ENCODE measurements at regions not wholly inside any gene's neighbourhood (a gene's known extent, or its start where the extent isn't known, plus 50 kb on each side); places are given as distances from the start of the nearest gene placed in this dataset.

DNA sequence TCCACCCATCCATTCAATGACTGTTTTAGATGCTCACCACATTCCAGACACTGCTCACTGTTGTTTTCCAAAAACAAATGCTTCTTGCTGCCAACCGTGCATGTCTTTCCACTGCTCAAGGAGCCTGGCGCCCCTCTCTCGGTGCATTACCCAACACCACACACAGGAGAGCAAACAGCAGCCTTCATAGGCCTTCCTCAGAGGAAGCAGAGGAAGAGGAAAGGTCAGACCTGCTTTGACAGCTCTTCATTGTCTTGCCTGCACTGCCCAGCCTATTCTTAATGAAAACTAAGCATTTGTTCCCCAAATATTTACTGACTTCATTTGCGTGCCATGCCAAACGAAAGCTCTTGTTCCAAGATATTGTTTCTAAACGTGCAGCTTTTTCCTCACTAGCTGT lies 1129.2 kb downstream of the TBC1D22A start:
- Histone ChIP-seq H3K27me3 (replicated peaks in 1 of 2; ENCODE audit: control insufficient read depth in 2 of 2, extremely low read depth in 1 of 2, insufficient read depth in 2 of 2, low read length in 1 of 2) (peaks cover 0 to 9% of the 10 kb centered on the region in 2 experiments), H3K4me3 (ENCODE audit: control insufficient read depth in 1 of 2, extremely low read depth in 1 of 2, low read length in 1 of 2) (no peak overlapping the region), H3K9me3 (no peaks in the 10 kb centered on the region), H3K36me3 (ENCODE audit: control insufficient read depth in 2 of 2, extremely low read depth in 1 of 2, insufficient read depth in 1 of 2, low read length in 1 of 2) (no peaks in the 10 kb centered on the region), H3K27ac (ENCODE audit: low read length) (no peak overlapping the region), H3K4me1 (ENCODE audit: control insufficient read depth in 1 of 2, extremely low read depth in 1 of 2, insufficient read depth in 2 of 2, low read length in 2 of 2) (no peaks in the 10 kb centered on the region)
- 88% methylated on average over 4 of the region's 6 CpGs for WGBS (ENCODE audit: insufficient coverage)
- no peak for ATAC-seq (replicated peaks in 1 of 4)
- no peak overlapping the region for H3K4me3 Mint-ChIP-seq
- ChIA-PET CTCF (no interaction called here), POLR2A (no interaction called here)
- H3K4me1 Mint-ChIP-seq = no peaks in the 10 kb centered on the region
- H3K9me3 Mint-ChIP-seq = peaks cover 4 to 5% (median 5%) of the 10 kb centered on the region in 3 donors
- peaks cover 4 to 8% of the 10 kb centered on the region in 2 donors for H3K27me3 Mint-ChIP-seq
- no peaks in the 10 kb centered on the region for H3K36me3 Mint-ChIP-seq
- no peak overlapping the region for H3K27ac Mint-ChIP-seq
- no peak for DNase-seq

DNA sequence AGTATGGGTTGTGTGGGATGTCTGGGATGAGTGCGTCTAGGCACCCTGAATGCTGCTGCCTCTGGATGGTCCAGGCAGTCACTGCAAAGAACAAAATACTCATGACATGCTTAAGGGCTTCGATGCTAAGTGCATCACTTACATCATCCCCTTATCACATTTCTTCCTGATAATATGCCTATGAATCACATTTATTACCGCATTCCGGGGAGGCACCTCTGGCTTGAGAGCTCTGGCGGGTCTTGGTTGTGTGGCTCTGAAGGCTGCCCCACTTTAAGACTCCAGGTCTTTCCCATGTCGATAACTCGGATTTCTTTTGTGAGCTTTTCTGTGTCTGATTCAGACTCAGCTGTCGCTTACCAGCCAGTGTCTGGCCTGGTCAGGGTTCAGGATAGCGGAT lies 1126.4 kb downstream of the TBC1D22A start:
- Mint-ChIP-seq H3K27me3 (peaks cover 7 to 12% of the 10 kb centered on the region in 2 donors), H3K4me1 (no peaks in the 10 kb centered on the region), H3K9me3 (no peaks in the 10 kb centered on the region), H3K36me3 (no peaks in the 10 kb centered on the region), H3K27ac (no peak overlapping the region), H3K4me3 (no peak overlapping the region)
- no peak for DNase-seq
- no peaks in the 10 kb centered on the region for H3K9me3 ChIP-seq
- WGBS (ENCODE audit: insufficient coverage) = 96% methylated on average over 6 of the region's 9 CpGs
- no peaks in the 10 kb centered on the region for H3K36me3 ChIP-seq (ENCODE audit: control insufficient read depth in 2 of 2, extremely low read depth in 1 of 2, insufficient read depth in 1 of 2, low read length in 1 of 2)
- POLR2A ChIA-PET = no interaction called here
- H3K4me1 ChIP-seq (ENCODE audit: control insufficient read depth in 1 of 2, extremely low read depth in 1 of 2, insufficient read depth in 2 of 2, low read length in 2 of 2) = no peaks in the 10 kb centered on the region
- H3K27ac ChIP-seq (ENCODE audit: low read length) = no peak overlapping the region
- ATAC-seq (replicated peaks in 1 of 4) = no peak
- H3K27me3 ChIP-seq (replicated peaks in 1 of 2; ENCODE audit: control insufficient read depth in 2 of 2, extremely low read depth in 1 of 2, insufficient read depth in 2 of 2, low read length in 1 of 2) = peaks cover 0 to 22% of the 10 kb centered on the region in 2 experiments
- H3K4me3 ChIP-seq (ENCODE audit: control insufficient read depth in 1 of 2, extremely low read depth in 1 of 2, low read length in 1 of 2) = no peak overlapping the region
- CTCF ChIA-PET = no interaction called here

DNA sequence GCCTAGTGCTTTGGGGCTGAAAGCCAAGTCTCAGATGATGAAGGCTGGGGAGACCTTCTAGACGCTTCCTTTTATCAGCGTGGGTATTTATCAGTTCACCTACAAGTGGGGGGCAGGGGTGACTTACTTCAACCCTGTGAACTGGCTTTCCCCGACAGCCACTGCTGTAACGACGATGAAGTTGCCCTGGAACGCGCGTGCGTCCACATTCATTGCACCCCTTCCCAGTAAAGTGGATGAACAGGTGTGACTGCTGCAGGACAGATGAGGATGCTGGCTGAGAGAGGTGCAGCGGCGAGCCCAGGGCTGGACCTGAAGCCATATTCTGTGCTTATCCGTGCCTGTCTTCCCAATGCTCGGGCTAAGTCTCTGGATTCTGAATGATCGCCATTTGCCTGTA lies 1122.3 kb downstream of the TBC1D22A start:
- no peak overlapping the region for H3K4me3 Mint-ChIP-seq
- no peak overlapping the region for H3K27ac Mint-ChIP-seq
- Histone ChIP-seq H3K27ac (ENCODE audit: low read length) (no peak overlapping the region), H3K9me3 (no peaks in the 10 kb centered on the region), H3K27me3 (replicated peaks in 1 of 2; ENCODE audit: control insufficient read depth in 2 of 2, extremely low read depth in 1 of 2, insufficient read depth in 2 of 2, low read length in 1 of 2) (peaks cover 0 to 26% of the 10 kb centered on the region in 2 experiments), H3K4me1 (ENCODE audit: control insufficient read depth in 1 of 2, extremely low read depth in 1 of 2, insufficient read depth in 2 of 2, low read length in 2 of 2) (no peaks in the 10 kb centered on the region), H3K36me3 (ENCODE audit: control insufficient read depth in 2 of 2, extremely low read depth in 1 of 2, insufficient read depth in 1 of 2, low read length in 1 of 2) (no peaks in the 10 kb centered on the region), H3K4me3 (ENCODE audit: control insufficient read depth in 1 of 2, extremely low read depth in 1 of 2, low read length in 1 of 2) (no peak overlapping the region)
- no peaks in the 10 kb centered on the region for H3K36me3 Mint-ChIP-seq
- ATAC-seq (replicated peaks in 1 of 4) (no peak), DNase-seq (no peak)
- H3K4me1 Mint-ChIP-seq = no peaks in the 10 kb centered on the region
- POLR2A ChIA-PET = no interaction called here
- H3K27me3 Mint-ChIP-seq = peaks cover 9 to 10% of the 10 kb centered on the region in 2 donors
- WGBS (ENCODE audit: insufficient coverage) = 92% methylated on average over 7 of the region's 14 CpGs
- no peaks in the 10 kb centered on the region for H3K9me3 Mint-ChIP-seq
- CTCF ChIA-PET = no interaction called here

DNA sequence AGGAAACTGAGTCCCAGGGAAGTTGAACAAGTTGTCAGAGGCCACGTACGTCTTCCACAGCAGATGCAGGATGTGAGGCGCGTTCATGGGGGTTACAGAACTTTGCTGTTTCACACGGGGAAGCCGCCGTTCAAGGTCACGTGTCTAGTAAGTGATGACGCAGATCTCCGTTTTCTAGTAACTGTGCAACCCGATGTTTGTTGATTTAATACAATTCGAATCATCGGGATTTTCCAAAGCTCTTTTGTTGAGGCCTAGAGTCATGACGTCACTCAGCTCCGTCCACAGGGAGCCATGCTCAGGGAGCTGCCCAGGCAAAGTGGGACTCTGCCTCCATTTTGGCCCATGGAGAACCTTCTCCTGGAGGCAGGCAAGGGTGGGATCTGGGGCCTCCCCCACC lies 1121.8 kb downstream of the TBC1D22A start:
- no peaks in the 10 kb centered on the region for H3K9me3 ChIP-seq
- H3K4me1 Mint-ChIP-seq = no peaks in the 10 kb centered on the region
- H3K36me3 Mint-ChIP-seq = no peaks in the 10 kb centered on the region
- WGBS (ENCODE audit: insufficient coverage) = 88% methylated on average over 15 of the region's 15 CpGs
- no peak for ATAC-seq (replicated peaks in 1 of 4)
- H3K27ac ChIP-seq (ENCODE audit: low read length) = no peak overlapping the region
- POLR2A ChIA-PET = no interaction called here
- H3K9me3 Mint-ChIP-seq = no peaks in the 10 kb centered on the region
- no peak overlapping the region for H3K4me3 ChIP-seq (ENCODE audit: control insufficient read depth in 1 of 2, extremely low read depth in 1 of 2, low read length in 1 of 2)
- H3K36me3 ChIP-seq (ENCODE audit: control insufficient read depth in 2 of 2, extremely low read depth in 1 of 2, insufficient read depth in 1 of 2, low read length in 1 of 2) = no peaks in the 10 kb centered on the region
- H3K27me3 Mint-ChIP-seq = peaks cover 10 to 12% of the 10 kb centered on the region in 2 donors
- no peak for DNase-seq
- CTCF ChIA-PET = no interaction called here
- H3K4me1 ChIP-seq (ENCODE audit: control insufficient read depth in 1 of 2, extremely low read depth in 1 of 2, insufficient read depth in 2 of 2, low read length in 2 of 2) = no peaks in the 10 kb centered on the region
- no peak overlapping the region for H3K27ac Mint-ChIP-seq
- peaks cover 0 to 26% of the 10 kb centered on the region in 2 experiments for H3K27me3 ChIP-seq (replicated peaks in 1 of 2; ENCODE audit: control insufficient read depth in 2 of 2, extremely low read depth in 1 of 2, insufficient read depth in 2 of 2, low read length in 1 of 2)
- no peak overlapping the region for H3K4me3 Mint-ChIP-seq

DNA sequence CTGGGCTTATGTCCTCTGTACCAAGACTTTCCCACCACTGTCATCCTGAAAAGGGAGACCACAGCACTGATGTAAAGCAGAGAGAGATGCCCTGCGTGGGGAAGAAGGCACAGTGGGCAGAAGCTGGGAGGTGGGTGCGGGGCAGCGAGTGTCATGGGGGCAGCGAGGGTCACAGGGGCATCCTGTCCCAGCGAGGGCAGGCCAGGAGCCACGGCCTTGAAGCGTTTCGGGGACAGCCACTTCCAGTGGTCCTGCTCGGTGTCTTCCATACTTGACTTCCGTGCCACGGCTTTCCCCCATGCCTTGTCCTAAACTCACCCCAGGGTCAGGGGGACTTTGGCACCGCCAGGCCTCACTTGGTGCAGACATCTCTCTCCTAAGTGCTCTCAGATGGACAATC lies 1121.3 kb downstream of the TBC1D22A start:
- no peak overlapping the region for H3K4me3 ChIP-seq (ENCODE audit: control insufficient read depth in 1 of 2, extremely low read depth in 1 of 2, low read length in 1 of 2)
- H3K27me3 ChIP-seq (replicated peaks in 1 of 2; ENCODE audit: control insufficient read depth in 2 of 2, extremely low read depth in 1 of 2, insufficient read depth in 2 of 2, low read length in 1 of 2) = peaks cover 0 to 26% of the 10 kb centered on the region in 2 experiments
- DNase-seq (no peak), ATAC-seq (replicated peaks in 1 of 4) (no peak)
- Mint-ChIP-seq H3K9me3 (no peaks in the 10 kb centered on the region), H3K4me1 (no peaks in the 10 kb centered on the region), H3K27me3 (peaks cover 10 to 12% of the 10 kb centered on the region in 2 donors), H3K4me3 (no peak overlapping the region), H3K36me3 (no peaks in the 10 kb centered on the region), H3K27ac (no peak overlapping the region)
- ChIA-PET POLR2A (no interaction called here), CTCF (no interaction called here)
- 86% methylated on average over 7 of the region's 12 CpGs for WGBS (ENCODE audit: insufficient coverage)
- H3K27ac ChIP-seq (ENCODE audit: low read length) = no peak overlapping the region
- no peaks in the 10 kb centered on the region for H3K9me3 ChIP-seq
- H3K36me3 ChIP-seq (ENCODE audit: control insufficient read depth in 2 of 2, extremely low read depth in 1 of 2, insufficient read depth in 1 of 2, low read length in 1 of 2) = no peaks in the 10 kb centered on the region
- no peaks in the 10 kb centered on the region for H3K4me1 ChIP-seq (ENCODE audit: control insufficient read depth in 1 of 2, extremely low read depth in 1 of 2, insufficient read depth in 2 of 2, low read length in 2 of 2)

DNA sequence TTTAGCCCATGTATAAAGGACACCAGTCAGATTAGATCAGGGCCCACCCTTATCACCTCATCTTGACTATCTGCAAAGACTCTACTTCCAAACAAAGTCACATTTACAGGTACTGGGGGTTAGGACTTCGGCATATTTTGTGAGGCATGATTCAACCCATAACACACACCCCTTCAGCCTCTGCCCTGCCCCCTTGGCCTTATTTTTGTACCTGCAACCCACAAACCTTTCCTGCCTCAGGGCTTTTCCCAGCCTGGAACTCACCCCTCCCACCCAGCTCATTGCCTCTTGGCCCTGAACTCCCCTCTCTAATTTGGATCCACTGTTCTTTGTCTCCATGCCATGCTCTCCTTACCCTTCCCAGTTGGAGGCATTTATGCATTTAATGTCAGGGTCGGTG lies 1116.9 kb downstream of the TBC1D22A start:
- CTCF ChIA-PET = no interaction called here
- H3K27ac ChIP-seq (ENCODE audit: low read length) = no peak overlapping the region
- no peaks in the 10 kb centered on the region for H3K4me1 Mint-ChIP-seq

DNA sequence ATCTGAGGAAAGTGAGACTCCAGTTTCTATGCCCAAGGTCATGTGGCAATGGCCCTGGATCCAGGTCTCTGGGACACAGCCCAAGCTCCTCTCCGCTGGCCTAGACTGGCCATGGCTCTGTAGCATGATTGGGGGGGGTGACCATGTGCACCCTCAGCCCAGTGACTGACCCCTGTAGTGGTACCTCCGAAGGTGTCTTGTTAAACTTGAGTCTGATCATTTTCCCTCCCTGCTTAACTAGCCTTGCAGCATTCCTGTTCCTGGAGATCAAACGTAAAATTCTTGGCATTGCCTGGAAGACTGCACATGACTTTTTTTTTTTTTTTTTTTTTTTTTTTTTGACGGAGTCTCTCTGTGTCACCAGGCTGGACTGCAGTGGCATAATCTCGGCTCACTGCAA lies 1116.0 kb downstream of the TBC1D22A start:
- no peak for ATAC-seq (replicated peaks in 1 of 4)
- no peak overlapping the region for H3K4me3 ChIP-seq (ENCODE audit: control insufficient read depth in 1 of 2, extremely low read depth in 1 of 2, low read length in 1 of 2)
- peaks cover 18 to 21% of the 10 kb centered on the region in 2 donors for H3K27me3 Mint-ChIP-seq
- H3K4me3 Mint-ChIP-seq = no peak overlapping the region
- H3K27ac Mint-ChIP-seq = no peak overlapping the region
- no peak for DNase-seq
- H3K4me1 ChIP-seq (ENCODE audit: control insufficient read depth in 1 of 2, extremely low read depth in 1 of 2, insufficient read depth in 2 of 2, low read length in 2 of 2) = no peaks in the 10 kb centered on the region
- H3K27ac ChIP-seq (ENCODE audit: low read length) = no peak overlapping the region
- H3K9me3 Mint-ChIP-seq = no peaks in the 10 kb centered on the region
- ChIA-PET POLR2A (no interaction called here), CTCF (no interaction called here)
- H3K4me1 Mint-ChIP-seq = no peaks in the 10 kb centered on the region
- WGBS (ENCODE audit: insufficient coverage) = 86% methylated on average over 2 of the region's 5 CpGs
- H3K36me3 Mint-ChIP-seq = no peaks in the 10 kb centered on the region
- H3K27me3 ChIP-seq (replicated peaks in 1 of 2; ENCODE audit: control insufficient read depth in 2 of 2, extremely low read depth in 1 of 2, insufficient read depth in 2 of 2, low read length in 1 of 2) = peaks cover 0 to 21% of the 10 kb centered on the region in 2 experiments
- no peaks in the 10 kb centered on the region for H3K9me3 ChIP-seq
- H3K36me3 ChIP-seq (ENCODE audit: control insufficient read depth in 2 of 2, extremely low read depth in 1 of 2, insufficient read depth in 1 of 2, low read length in 1 of 2) = no peaks in the 10 kb centered on the region

More for the DNA sequence above, 1116.9 kb downstream of the TBC1D22A start:
- no peaks in the 10 kb centered on the region for H3K36me3 Mint-ChIP-seq
- POLR2A ChIA-PET = no interaction called here
- Histone ChIP-seq H3K4me1 (ENCODE audit: control insufficient read depth in 1 of 2, extremely low read depth in 1 of 2, insufficient read depth in 2 of 2, low read length in 2 of 2) (no peaks in the 10 kb centered on the region), H3K4me3 (ENCODE audit: control insufficient read depth in 1 of 2, extremely low read depth in 1 of 2, low read length in 1 of 2) (no peak overlapping the region), H3K27me3 (replicated peaks in 1 of 2; ENCODE audit: control insufficient read depth in 2 of 2, extremely low read depth in 1 of 2, insufficient read depth in 2 of 2, low read length in 1 of 2) (peaks cover 0 to 27% of the 10 kb centered on the region in 2 experiments), H3K9me3 (no peaks in the 10 kb centered on the region), H3K36me3 (ENCODE audit: control insufficient read depth in 2 of 2, extremely low read depth in 1 of 2, insufficient read depth in 1 of 2, low read length in 1 of 2) (no peaks in the 10 kb centered on the region)
- H3K9me3 Mint-ChIP-seq = no peaks in the 10 kb centered on the region
- 80% methylated on average over 1 of the region's 2 CpGs for WGBS (ENCODE audit: insufficient coverage)
- ATAC-seq (replicated peaks in 1 of 4) (no peak), DNase-seq (no peak)
- no peak overlapping the region for H3K27ac Mint-ChIP-seq
- H3K4me3 Mint-ChIP-seq = no peak overlapping the region
- H3K27me3 Mint-ChIP-seq = peaks cover 18 to 21% of the 10 kb centered on the region in 2 donors

All from T-cell (primary cell).